Right renal pelvis (tissue), 4 donors: ENCODE measurements at regions not wholly inside any gene's neighbourhood (a gene's known extent, or its start where the extent isn't known, plus 50 kb on each side); places are given as distances from the start of the nearest gene placed in this dataset.
"Not testable (repeated sequence)": the region's sequence is repeated elsewhere in the genome, so short reads cannot be mapped to it uniquely, and the experiment has no call there.

Source experiments
- DNase-seq, 4 donors: peaks; one replicate each; pipeline ENCODE4 v3.0.0-alpha.2; 2013; ENCODE audit warnings: low read depth in 4 of 4, low spot score in 3 of 4, missing footprints in 1 of 4

DNA sequence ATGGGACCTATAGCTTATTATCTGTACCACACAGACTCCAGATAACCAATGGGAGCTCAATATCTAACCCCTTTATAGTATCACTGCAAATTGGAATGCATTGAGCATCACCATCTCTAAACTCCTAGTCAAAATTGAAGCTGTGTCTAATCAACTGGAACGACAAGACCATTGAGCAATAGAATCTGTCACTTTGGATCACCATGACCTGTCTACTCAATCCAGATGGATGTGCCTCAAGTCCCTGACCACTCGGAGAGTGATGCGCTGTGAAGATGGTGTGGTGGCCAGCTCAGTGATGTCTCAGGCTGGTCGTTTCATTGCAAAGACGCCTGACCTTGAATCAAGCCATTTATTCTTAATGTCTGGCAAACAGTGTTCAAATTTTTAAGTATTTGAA lies 160.5 kb downstream of the SEMA6D start:
- no peak for DNase-seq

- no peak for DNase-seq
Measured at GRCh38 chr15:47885920-47886319, 168.6 kb downstream of the SEMA6D start.

- DNase-seq = no peak
Measured at GRCh38 chr15:47887241-47887800, 170.0 kb downstream of the SEMA6D start.

- DNase-seq = no peak
Measured at GRCh38 chr15:47888385-47889100, 171.2 kb downstream of the SEMA6D start.

GRCh38 chr15:47890397-47891150 lies 173.3 kb downstream of the SEMA6D start:
- no peak for DNase-seq

DNA sequence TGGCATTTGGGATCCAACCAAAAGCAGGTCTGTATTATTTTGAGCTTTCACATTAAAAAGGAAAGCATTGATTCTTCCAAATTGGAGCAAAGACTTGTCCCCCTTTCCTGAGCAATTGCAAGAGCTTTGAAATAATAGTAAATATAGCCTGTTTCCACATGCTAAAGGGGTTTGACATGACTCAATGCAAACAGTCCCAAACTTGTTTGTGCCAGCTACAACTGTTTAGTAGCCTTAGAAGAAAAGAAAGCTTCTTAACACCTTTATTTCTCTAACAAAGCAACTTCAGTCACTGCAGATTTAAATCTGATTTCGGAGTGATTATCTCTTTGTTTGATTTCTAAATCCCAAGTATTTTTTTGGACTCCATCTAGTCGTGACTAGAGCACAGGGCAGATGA lies 180.2 kb downstream of the SEMA6D start:
- no peak for DNase-seq

GRCh38 chr15:47900751-47901150 lies 183.4 kb downstream of the SEMA6D start:
- DNase-seq = no peak

- no peak for DNase-seq
Measured at GRCh38 chr15:47903368-47903767, 186.1 kb downstream of the SEMA6D start.

DNA sequence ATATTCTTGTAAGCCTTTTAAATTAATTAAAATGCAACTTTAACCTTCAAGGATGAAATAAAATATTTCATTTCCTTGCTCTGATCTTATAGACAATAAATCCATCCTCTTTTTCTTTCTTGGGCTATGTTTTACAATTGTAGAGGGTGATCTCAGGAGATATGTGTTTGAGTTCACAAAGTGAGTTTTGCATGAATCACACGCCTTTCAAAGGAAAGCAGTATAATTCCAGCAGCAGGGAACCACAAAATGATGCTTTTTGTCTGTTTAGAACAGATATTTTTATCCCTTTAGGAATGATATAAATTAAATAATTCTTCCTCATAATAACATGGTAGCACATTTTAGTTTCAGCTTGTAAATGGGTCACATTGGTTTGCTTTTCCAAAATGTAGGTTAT lies 191.2 kb downstream of the SEMA6D start:
- no peak for DNase-seq

DNA sequence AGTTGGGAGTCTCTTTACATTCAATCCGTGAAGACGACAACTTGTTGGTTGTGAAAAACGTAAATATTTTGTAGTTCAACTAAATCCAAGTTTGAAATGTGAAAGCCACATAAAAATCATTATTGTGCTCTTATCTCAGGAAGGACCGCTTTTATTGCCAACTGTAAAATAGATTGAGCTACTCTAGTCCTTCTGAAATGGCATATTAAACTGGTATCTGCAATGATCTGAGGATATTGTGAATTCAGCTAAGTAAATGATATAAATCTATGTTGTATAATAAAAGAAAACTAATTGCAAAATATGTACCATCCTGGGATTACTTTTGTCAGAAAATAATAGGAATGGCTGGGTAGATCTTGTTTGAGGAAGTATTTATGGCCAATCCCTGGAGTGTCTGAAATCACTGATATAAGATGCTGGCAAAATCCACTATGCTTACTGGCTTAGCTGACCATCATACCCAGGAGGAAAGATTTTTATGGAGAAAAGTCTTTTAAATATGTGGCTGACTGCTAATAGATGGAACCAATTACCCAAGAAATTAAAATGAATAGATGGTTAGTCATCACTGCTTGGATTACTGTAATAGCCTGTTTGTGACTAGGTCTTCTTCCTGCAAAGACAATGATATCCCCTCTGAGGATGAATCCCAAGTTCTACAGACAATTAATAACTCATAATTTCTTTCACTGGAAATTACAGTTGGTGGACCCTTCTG lies 191.8 kb downstream of the SEMA6D start:
- DNase-seq = no peak

GRCh38 chr15:47912910-47913309 lies 195.6 kb downstream of the SEMA6D start:
- DNase-seq = not testable (repeated sequence)

- no peak for DNase-seq
Measured at GRCh38 chr15:47917881-47918280, 200.6 kb downstream of the SEMA6D start.

DNA sequence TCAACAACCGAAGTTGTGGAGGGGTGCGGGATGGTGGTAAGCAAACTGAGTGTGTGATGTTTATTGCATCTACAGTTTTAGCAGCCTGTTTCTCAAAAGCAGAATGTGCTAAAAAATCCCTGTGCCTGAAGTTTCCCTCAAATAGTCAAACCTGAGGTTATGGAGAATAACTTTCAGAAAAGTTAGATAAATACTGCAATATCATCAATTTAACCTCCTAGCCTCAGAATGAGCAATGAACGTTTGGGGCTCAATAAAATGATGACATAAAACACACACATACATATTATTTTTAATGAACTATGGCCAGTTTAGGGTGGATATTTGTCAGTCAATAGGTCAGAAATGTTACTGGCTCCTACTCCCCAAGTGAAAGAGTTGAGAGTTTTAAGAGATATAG lies 201.6 kb downstream of the SEMA6D start:
- no peak for DNase-seq

GRCh38 chr15:47924381-47924780 lies 196.4 kb upstream of the SLC24A5 start:
- DNase-seq = no peak

DNA sequence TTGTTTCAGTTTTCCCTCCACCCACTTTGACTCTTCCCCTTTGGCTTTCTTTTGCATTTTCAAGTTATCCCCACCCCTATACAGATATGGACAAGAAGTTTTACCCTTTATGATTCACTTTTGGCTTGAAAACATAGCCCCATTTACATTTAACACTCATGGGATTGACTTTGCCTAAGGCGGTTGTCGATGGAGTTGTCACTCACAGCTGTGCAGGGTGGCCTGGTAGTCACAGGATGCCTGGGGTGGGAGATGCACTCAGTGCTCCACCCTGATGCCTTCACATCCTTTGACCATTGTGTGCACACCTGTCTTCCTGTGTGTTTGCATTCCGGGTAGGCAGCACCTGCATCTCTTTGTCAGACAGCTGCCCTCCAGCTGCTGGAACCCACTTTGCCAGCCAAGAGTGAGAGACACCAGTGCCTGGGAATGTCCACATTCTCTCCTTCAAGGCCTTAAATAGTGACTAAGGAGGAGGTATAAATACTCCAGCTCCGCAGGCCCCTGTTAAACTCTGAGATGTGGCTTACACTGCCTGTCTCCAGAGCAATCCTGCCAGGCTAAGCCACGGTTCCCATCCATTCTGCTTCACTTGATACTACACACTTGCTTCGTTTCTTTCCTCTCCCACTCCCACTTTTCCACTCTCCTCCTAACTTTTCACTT lies 191.5 kb upstream of the SLC24A5 start:
- no peak for DNase-seq

- DNase-seq = no peak
Measured at GRCh38 chr15:47932261-47932660, 188.5 kb upstream of the SLC24A5 start.

- DNase-seq = no peak
Measured at GRCh38 chr15:47932951-47933641, 187.7 kb upstream of the SLC24A5 start.

DNA sequence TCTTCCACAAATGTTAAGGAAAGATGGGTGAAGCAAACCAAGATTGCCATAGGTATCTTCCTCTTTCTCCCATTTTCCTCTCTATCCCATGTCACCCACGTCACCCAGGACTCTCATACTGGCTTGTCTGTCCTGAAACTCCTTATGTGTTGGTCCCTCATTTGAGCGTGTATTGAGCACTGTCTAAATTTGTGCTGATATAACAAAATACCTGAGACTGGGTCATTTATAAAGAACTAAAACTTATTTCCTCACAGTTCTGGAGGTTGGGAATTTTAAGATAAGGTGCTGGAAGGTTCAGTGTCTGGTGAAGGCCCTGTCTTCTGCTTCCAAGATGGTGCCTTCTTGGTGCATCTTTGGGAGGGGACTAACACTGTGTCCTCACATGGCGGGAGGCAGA lies 186.9 kb upstream of the SLC24A5 start:
- no peak for DNase-seq

GRCh38 chr15:47934342-47934741 lies 186.4 kb upstream of the SLC24A5 start:
- DNase-seq = no peak

DNA sequence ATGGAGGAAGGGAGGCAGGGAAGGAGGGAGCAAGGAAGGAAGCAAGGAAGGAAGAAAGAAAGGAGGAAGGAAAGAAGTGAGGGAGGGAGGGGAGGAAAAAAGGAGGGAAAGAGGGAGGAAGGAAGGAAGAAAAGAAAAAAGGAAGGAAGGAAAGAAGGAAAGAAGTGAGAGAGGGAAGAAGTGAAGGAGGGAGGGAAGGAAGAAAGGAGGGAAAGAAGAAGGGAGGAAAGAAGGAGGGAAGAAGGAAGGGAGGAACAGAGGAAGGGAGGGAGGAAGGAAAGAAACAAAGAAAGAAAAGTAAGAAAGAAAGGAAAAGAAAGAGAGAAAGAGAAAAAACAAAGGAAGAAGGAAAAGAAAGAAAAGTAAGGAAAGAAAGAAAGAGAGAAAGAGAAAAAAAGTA lies 183.0 kb upstream of the SLC24A5 start:
- DNase-seq = no peak
